ENCODE measurements at regions not wholly inside any gene's neighbourhood (a gene's known extent, or its start where the extent isn't known, plus 50 kb on each side); places are given as distances from the start of the nearest gene placed in this dataset.

DNA sequence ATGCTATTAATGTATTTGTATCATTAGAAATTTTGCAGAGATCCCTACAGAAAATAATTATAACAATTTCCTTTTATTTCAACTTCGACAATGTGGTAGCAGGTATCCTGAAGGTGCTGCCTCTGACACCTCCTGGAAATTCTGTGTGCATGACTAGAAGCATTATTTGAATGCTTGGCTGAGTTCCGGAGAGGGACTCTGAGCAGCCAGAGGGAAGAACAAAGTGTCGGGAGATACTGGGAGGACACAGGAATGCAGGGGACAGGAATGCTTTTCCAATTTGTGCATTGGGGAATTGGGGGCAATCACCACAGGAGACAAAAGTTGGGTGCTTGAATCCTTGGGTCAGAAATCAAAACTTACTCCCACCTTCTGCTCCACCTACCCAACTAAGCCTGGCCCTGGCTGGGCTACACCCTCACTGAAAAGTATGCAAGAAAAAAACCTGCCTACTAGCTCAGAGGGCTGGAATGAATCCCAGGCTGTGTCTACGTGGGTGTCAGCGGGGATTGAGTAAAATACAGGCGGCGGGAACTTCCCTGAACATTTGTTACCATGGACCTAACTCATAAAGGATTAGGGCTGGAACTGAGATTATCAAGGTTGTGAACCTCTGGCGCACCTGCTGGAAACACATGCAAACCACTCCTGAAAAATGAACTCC is 299.3 kb downstream of the SOX11 start:
- DNase-seq = no peak

DNA sequence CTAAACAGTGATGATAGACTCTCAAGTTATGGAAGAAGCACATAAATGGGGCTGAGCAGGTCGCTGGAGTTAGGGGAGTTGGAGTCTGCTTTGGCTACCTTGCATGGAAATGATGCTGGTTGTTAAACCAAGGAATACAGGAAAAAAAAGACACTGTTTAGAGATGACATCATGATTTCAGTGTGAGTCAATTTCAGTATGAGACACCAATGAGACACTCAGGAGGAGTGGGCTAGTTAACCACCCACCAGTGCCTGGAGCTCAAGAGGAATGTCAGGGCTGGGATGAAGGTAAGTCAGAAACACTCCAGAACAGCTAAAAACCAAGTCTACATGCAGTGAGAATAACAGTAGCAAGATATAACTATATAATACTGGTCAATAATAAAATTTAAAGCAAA is 303.6 kb downstream of the SOX11 start:
- no peak for DNase-seq

- peak; percentile 49 for DNase-seq
These were observed 316.0 kb downstream of the SOX11 start for GRCh38 chr2:6008186-6008585.

DNA sequence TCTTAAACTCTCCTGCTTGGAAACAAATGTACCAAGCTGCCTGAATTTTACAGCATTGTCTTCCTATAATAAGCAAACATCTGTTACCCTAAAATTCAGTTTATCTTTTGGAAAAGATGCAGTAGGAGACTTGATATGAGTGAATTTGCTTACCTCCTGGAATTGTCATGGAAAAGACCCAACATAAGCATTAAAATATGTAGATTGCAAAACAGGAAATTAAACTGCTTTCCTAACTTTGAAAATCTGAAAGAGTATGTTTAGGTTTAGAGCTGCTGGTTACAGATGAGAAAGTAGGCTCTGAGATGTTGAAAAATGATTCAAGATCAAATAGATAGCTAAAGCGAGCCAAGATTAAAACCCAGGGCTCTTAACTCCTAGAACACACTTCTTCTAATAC is 316.5 kb downstream of the SOX11 start:
- DNase-seq = no peak

GRCh38 chr2:6010163-6010562 is 318.0 kb downstream of the SOX11 start:
- DNase-seq = peak; percentile 13

- DNase-seq = peak; percentile 61
These were observed 319.7 kb downstream of the SOX11 start for GRCh38 chr2:6011921-6012320.

GRCh38 chr2:6017736-6018286 is 325.6 kb downstream of the SOX11 start:
- no peak for DNase-seq

DNA sequence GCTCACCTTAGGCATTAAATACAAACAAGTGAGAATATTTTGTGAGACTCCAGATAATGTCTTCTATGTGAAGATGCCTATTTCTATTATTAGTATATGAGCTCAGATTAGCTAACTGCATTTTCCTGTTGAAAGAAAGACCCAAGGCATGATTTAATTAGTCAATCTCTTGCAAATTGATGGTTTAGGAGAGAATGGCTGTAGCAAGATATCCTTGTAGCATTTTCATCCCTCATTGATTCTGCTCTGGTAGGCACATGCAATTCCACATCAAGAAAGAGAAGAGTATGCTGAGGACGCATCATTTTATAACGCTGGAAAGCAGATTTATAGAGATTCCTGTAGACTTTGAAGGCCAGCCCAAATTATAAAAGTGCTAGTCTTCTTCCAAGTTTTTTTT is 332.0 kb downstream of the SOX11 start:
- DNase-seq = no peak

DNA sequence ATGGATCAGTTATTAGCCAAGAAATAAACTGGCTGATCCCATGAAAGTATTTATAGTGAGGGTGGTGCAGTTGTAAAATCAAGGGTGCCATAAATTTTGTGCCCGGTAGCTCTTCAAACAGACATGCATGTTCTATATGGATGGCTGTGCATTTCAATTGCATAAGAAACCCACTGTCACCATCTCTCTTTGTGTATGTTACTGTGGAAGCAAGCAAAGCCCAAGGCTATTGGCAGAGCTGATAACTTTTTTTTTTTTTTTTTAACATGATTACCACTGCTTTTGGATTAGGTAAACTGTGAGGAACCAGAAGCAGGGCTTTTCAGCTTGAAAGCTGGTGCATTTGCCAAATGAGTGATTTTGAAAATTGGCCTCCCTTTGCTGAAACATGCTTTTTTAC is 332.6 kb downstream of the SOX11 start:
- DNase-seq = no peak

GRCh38 chr2:6025391-6025790 is 333.2 kb downstream of the SOX11 start:
- no peak for DNase-seq

DNA sequence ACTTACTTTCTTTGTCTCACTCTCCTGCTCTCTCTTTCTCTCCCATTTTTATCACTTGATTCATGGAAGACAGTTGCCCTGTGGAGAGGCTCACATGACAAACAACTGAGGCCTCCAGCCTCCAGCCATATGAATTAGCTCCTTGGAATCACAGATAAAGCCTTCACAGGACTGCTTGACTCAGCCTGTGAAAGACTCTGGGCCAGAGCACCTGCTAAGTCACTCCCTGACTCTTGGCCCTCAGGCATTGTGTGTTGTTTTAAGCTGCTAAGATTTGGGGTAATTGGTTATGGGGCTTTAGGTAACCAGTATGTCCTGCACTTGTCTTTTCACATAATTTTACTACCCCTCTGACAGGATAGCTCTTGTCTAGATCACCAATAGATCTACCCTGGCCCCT is 334.9 kb downstream of the SOX11 start:
- no peak for DNase-seq

- DNase-seq = no peak
These were observed 339.1 kb downstream of the SOX11 start for GRCh38 chr2:6031200-6031867.

GRCh38 chr2:6036211-6036610 is 344.0 kb downstream of the SOX11 start:
- DNase-seq = no peak

GRCh38 chr2:6043238-6043637 is 351.1 kb downstream of the SOX11 start:
- DNase-seq = no peak

DNA sequence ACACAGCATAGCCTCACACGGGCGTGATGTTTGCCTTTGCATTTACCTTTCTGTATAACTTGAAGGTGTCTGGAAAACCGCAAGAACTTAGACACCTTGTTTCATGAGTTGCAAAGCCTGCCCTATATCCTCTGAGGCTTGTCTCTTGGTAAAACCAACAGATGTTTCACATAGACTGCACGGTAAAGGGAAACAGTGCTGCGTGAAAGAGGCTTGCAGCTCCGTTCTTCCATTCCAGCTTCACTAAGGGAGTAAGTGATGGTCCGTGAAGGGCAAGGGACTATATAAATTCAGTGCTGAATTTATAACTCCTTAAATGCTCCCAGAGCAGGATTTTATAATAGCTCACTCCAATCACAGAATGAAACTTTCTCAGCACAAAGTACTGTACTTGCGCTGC is 360.5 kb downstream of the SOX11 start:
- peak; percentile 11 for DNase-seq

DNA sequence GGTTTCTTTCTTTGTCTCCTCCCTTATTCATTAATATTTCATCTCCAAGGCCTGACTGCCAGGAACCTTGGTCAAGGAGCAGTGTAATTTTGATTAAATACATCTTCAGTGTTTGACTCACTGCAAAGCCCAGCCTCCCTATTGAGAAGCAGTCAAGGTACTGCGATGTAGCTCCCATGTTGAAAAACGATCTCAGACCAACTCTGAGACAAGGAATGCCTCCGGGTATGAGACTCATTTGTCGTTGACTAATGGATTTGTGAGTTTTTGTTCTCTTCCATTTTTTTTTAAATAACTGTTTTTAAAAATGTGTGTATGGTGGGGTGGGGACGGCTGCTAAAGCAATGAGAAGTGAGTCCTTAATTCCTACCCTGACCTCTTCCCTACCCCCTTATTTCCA is 361.6 kb downstream of the SOX11 start:
- peak; percentile 97 for DNase-seq

- DNase-seq = peak; percentile 97
These were observed 362.0 kb downstream of the SOX11 start for GRCh38 chr2:6054161-6054671.

GRCh38 chr2:6060992-6061663 is 368.9 kb downstream of the SOX11 start:
- no peak for DNase-seq

DNA sequence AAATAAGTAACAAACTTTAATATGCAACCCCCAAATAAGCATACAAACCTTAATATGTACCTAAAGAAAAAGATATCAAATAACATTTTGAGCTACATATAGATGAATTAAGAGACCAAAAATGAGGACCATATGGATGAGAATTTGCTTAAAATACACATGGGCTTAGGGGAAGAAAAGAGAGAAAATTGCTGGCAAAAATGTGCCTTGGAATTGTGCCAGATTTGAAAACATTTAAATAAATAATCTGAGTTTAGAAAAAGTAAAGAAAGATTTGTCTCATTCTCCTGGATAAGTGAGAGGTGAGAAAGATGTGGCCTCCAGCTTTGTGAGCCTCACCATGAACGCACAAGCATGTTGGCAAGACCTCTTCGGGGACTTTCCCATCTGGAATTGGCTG is 372.6 kb downstream of the SOX11 start:
- DNase-seq = no peak

- DNase-seq = no peak
These were observed 373.5 kb downstream of the SOX11 start for GRCh38 chr2:6065703-6066102.

GRCh38 chr2:6067089-6067488 is 374.9 kb downstream of the SOX11 start:
- no peak for DNase-seq

- DNase-seq = peak; percentile 25
These were observed 375.6 kb downstream of the SOX11 start for GRCh38 chr2:6067806-6068205.

DNA sequence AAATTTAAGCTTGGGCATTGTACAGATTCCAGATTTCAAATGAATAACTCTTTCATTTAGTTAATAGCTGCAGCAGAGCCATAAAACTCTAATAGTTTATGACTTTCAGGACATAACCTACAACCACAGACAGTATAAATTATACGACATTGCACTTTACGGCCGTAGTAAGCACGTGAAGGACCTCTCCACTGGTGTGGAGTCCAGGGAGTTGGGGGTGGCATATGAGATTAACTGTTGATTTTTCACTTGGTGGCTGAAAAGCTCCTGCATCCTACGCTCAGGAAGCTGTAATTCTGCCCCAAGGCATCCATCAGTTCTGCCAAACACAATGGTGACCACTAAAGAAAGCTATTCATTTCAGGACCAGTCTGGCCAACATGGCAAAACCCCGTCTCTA is 376.2 kb downstream of the SOX11 start:
- peak; percentile 61 for DNase-seq

DNA sequence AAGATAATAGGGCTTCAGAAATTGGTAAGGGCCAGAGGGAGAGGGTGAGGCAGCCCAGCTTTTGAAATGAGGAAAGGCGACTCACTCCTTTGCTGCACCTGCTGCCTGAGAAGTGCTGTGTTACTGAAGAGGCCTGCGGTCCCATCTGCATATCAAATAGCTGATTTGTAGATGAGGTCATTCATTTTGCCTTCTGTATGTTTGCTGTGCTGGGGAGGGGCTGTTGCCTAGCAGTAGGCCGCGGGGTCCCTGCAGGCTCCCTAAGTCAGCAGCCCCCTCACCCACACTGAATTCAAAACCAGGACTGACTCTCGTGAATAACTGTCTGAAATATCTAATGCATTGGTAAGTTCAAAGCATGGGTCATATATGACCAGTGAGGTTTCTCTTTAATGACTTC is 377.2 kb downstream of the SOX11 start:
- DNase-seq = peak; percentile 89

Data from NCI-H69 (cell line).